Upper lobe of right lung (tissue), 1 donor: ENCODE measurements at regions not wholly inside any gene's neighbourhood (a gene's known extent, or its start where the extent isn't known, plus 50 kb on each side); places are given as distances from the start of the nearest gene placed in this dataset.
"Not testable (repeated sequence)": the region's sequence is repeated elsewhere in the genome, so short reads cannot be mapped to it uniquely, and the experiment has no call there.

Source experiments
- ATAC-seq: fragments of 200-7000 bp; cut with Tn5 transposase; one replicate; pipeline ENCODE4 v1.9.1; 2020; ENCODE audit warnings: mild to moderate bottlenecking, moderate library complexity
- DNase-seq: peaks from one replicate; pipeline ENCODE4 v3.0.0-alpha.2; 2020
- H3K27ac ChIP-seq: fragments of 200-600 bp; one replicate; pipeline ENCODE4 v1.8.0; 2022
- H3K27me3 ChIP-seq: fragments of 200-600 bp; one replicate; pipeline ENCODE4 v1.8.0; 2022; ENCODE audit warnings: mild to moderate bottlenecking
- H3K36me3 ChIP-seq: fragments of 200-600 bp; one replicate; pipeline ENCODE4 v1.8.0; 2022
- H3K4me1 ChIP-seq: fragments of 200-600 bp; one replicate; pipeline ENCODE4 v1.8.0; 2022
- H3K4me3 ChIP-seq: fragments of 200-600 bp; one replicate; pipeline ENCODE4 v1.8.0; 2022; ENCODE audit warnings: mild to moderate bottlenecking
- H3K9me3 ChIP-seq: fragments of 200-600 bp; one replicate; pipeline ENCODE4 v1.8.0; 2022
- intact Hi-C: fragments of 100-400 bp; cut with DNase I; formaldehyde crosslinking; loops from one replicate; pipeline ENCODE4 v1.11.0; 2022
- TF ChIP-seq, protein P1 (sequence below): fragments of 200-600 bp; IDR thresholded peaks from one replicate; pipeline ENCODE4 v1.8.0; 2022; ENCODE audit warnings: antibody characterized with exemption
- donor health status: DM: no; HTN: yes; CAD: no; lungs with severe emphysema.

DNA sequence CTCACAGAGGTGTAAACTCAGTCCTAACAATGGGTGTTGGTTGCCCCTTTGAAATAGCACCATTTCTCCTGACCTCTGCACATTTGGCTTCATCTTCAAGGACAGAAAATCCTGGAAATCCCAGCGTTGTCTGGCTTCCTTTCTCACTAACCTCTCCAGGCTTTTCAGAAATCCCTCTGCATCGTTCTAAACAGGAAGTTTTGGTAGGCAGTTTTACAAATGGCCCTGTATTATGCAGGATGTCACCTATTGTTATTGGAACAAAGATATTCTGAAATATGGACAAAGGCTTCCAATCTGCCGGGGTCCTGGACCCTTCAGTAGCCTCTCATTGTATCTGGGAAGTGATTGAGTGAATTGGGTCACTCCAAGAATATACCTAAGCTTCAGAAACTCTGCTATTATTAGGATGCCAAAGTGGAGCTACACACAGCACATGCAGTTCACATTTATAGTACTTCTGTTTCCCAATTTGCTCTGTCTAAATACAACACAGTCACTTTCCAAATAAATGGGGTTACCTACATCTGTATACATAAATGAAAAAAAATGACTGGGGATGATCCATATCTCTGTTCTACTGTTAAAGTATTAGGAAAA lies 134.8 kb upstream of the KLF6 start:
- TF ChIP-seq, protein P1, sequence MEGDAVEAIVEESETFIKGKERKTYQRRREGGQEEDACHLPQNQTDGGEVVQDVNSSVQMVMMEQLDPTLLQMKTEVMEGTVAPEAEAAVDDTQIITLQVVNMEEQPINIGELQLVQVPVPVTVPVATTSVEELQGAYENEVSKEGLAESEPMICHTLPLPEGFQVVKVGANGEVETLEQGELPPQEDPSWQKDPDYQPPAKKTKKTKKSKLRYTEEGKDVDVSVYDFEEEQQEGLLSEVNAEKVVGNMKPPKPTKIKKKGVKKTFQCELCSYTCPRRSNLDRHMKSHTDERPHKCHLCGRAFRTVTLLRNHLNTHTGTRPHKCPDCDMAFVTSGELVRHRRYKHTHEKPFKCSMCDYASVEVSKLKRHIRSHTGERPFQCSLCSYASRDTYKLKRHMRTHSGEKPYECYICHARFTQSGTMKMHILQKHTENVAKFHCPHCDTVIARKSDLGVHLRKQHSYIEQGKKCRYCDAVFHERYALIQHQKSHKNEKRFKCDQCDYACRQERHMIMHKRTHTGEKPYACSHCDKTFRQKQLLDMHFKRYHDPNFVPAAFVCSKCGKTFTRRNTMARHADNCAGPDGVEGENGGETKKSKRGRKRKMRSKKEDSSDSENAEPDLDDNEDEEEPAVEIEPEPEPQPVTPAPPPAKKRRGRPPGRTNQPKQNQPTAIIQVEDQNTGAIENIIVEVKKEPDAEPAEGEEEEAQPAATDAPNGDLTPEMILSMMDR, result no peak
- ATAC-seq (no peak), DNase-seq (no peak)
- no peaks in the 10 kb centered on the region for H3K9me3 ChIP-seq
- no peaks in the 10 kb centered on the region for H3K27me3 ChIP-seq
- H3K27ac ChIP-seq, result no peak overlapping the region
- H3K4me3 ChIP-seq, result no peak overlapping the region
- no peaks in the 10 kb centered on the region for H3K4me1 ChIP-seq
- intact Hi-C loops, result no loop called here
- no peaks in the 10 kb centered on the region for H3K36me3 ChIP-seq

DNA sequence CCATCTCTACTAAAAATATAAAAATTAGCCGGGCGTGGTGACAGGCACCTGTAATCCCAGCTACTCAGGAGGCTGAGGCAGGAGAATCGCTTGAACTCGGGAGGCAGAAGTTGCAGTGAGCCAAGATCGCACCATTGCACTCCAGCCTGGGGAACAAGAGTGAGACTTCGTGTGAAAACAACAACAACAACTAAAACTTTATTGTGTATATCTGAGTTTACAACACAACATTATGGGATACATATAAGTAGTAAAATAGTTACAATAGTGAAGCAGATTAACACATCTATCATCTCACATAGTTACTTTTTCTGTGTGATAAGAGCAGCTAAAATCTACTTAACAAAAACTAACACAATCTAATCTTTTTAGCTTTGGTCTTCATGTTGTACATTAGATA lies 132.4 kb upstream of the KLF6 start:
- H3K9me3 ChIP-seq, DNase-seq, H3K27ac ChIP-seq, intact Hi-C loops, ATAC-seq, H3K27me3 ChIP-seq, H3K4me1 ChIP-seq, H3K36me3 ChIP-seq, H3K4me3 ChIP-seq: not testable (repeated sequence)

DNA sequence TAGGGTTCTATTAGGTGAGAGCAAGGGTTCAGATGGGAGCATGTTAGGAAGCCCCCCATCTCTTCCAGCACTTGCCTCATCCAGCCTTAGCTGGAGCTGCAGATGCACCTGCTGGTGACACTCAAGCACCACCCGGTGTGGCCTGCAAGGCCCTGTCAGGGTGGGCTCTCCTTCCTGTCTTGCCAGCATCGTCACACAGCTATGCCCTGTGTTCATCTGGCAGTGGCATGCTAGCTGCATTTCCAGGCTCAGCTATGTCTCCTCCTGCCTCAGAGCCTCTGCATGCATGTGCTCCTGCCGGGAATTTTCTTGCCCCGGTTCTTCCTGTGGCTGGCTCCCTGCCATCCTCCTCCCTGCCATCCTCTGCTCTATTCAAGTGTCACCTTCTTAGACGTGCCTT lies 129.7 kb upstream of the KLF6 start:
- Histone ChIP-seq H3K4me3 (no peak overlapping the region), H3K36me3 (no peaks in the 10 kb centered on the region), H3K27me3 (no peaks in the 10 kb centered on the region), H3K4me1 (no peaks in the 10 kb centered on the region), H3K27ac (no peak overlapping the region), H3K9me3 (no peaks in the 10 kb centered on the region)
- intact Hi-C loops, result no loop called here
- ATAC-seq, result no peak
- TF ChIP-seq, protein P1, result no peak
- no peak for DNase-seq

DNA sequence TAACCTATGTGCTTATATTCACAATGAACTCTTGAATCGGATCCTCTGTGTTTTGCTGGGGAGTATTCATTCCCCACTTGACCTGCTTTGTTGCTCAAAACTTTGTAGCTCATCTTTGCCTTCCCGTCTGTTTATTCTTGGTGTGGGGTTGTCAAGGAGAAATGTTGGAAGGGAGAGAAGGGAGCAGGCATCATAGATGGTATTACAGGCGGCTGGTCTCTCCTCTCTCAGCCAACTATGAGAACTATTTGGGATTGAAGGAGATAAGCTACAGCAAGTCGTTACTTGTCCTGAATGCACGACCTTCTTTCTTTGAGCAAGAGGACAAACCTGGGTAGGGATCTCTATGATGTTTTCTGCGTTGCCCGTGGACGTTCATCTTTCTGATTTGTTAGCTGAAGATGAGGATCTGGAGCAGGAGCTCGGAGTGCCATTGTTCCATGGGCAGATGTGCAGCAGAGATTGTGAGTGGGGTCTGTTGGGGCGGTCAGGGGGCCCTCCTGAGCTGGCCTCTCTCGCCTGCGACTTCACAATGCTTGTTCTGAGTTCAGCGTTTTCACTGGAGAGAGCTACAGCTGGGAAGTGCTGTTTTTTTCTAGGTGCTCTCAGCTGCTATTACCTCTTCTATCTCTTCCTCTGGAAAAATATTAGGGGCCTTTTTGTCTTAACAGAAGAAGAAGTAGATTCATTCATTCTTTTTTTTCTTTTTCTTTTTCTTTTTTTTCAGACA lies 126.9 kb upstream of the KLF6 start:
- no peaks in the 10 kb centered on the region for H3K4me1 ChIP-seq
- DNase-seq, result no peak
- ATAC-seq, result peak; percentile 31

GRCh38 chr10:3911241-3911640 lies 126.2 kb upstream of the KLF6 start:
- Histone ChIP-seq H3K4me1 (no peaks in the 10 kb centered on the region), H3K9me3 (no peaks in the 10 kb centered on the region), H3K36me3 (no peaks in the 10 kb centered on the region), H3K27me3 (no peaks in the 10 kb centered on the region), H3K27ac (no peak overlapping the region), H3K4me3 (no peak overlapping the region)
- TF ChIP-seq, protein P1, result no peak
- no peak for ATAC-seq
- intact Hi-C loops, result no loop called here
- DNase-seq, result no peak

More for the DNA sequence above, 126.9 kb upstream of the KLF6 start:
- no peak overlapping the region for H3K4me3 ChIP-seq
- TF ChIP-seq, protein P1, result no peak
- intact Hi-C loops, result no loop called here
- H3K27me3 ChIP-seq, result no peaks in the 10 kb centered on the region
- no peaks in the 10 kb centered on the region for H3K9me3 ChIP-seq
- H3K27ac ChIP-seq, result no peak overlapping the region
- no peaks in the 10 kb centered on the region for H3K36me3 ChIP-seq

GRCh38 chr10:3909339-3909738 lies 124.3 kb upstream of the KLF6 start:
- Histone ChIP-seq H3K4me3 (no peak overlapping the region), H3K9me3 (no peaks in the 10 kb centered on the region), H3K27ac (no peak overlapping the region), H3K27me3 (no peaks in the 10 kb centered on the region), H3K36me3 (no peaks in the 10 kb centered on the region), H3K4me1 (no peaks in the 10 kb centered on the region)
- ATAC-seq, result no peak
- intact Hi-C loops, result no loop called here
- TF ChIP-seq, protein P1, result no peak
- no peak for DNase-seq
